CD4-positive, alpha-beta T cell treated with Interleukin-17A for 4 hours (primary cell): ENCODE measurements at regions not wholly inside any gene's neighbourhood (a gene's known extent, or its start where the extent isn't known, plus 50 kb on each side); places are given as distances from the start of the nearest gene placed in this dataset.

Experiments used
- DNase-seq: peaks from one replicate; pipeline ENCODE4 v3.0.0-alpha.2; 2020; ENCODE audit warnings: mixed read lengths

- peak; percentile 78 for DNase-seq
These were observed 73.4 kb upstream of the UBL3 start for GRCh38 chr13:29923554-29924481.

- DNase-seq = no peak
These were observed 72.5 kb upstream of the UBL3 start for GRCh38 chr13:29922896-29923295.

GRCh38 chr13:29922281-29922821 lies 71.9 kb upstream of the UBL3 start:
- no peak for DNase-seq

- no peak for DNase-seq
These were observed 71.1 kb upstream of the UBL3 start for GRCh38 chr13:29921542-29921941.

GRCh38 chr13:29920025-29920643 lies 69.7 kb upstream of the UBL3 start:
- no peak for DNase-seq

GRCh38 chr13:29918845-29919244 lies 68.4 kb upstream of the UBL3 start:
- DNase-seq = no peak

- no peak for DNase-seq
These were observed 67.2 kb upstream of the UBL3 start for GRCh38 chr13:29917650-29918049.

DNA sequence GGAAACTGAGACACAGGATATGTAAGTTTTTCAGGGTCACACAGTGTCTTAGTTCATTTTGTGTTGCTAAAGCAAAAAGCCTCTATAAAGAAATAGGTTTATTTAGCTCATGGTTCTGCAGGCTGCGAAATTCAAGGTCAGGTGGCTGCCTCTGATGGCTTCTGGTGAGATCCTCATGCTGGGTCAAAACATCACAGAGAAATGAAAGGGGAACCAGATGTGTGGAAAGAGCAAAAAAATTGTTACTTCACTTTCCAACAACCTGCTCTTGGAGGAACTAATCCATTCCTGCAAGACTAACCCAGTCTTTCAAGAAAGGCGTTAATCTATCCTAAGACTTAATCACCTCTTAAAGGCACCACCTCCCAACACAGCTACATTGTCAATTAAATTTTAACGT lies 64.2 kb upstream of the UBL3 start:
- DNase-seq = no peak

DNA sequence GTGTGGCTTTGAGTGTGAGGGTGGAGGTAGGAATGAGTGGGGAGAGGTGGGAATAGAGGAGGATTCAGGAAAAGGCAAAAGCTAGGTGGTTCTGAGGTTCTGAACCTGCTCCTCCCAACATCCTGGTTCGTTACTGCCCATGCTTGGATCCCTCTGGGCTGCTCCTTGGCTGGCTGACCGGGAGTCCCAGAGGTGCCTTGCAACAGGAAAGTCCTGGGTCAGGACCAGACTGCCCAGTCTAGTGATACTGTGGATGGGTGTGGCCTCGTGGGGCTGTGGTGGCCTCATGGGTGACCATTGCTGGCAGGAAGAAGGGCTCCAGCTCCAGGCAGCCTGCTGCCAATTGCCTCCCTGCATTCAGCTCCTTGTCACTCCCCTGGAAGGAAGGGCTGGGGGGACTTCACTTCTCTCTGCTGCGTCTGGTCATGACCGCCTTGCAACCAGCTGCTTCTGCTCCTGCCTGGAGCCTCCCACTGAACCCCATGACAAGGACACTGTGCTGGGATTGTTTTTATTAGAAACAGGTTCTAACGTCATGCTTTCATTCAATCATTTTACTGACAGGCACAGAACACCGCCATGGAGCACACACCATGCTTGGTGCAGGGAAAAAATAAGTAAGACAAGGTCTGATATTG lies 61.5 kb upstream of the UBL3 start:
- no peak for DNase-seq

DNA sequence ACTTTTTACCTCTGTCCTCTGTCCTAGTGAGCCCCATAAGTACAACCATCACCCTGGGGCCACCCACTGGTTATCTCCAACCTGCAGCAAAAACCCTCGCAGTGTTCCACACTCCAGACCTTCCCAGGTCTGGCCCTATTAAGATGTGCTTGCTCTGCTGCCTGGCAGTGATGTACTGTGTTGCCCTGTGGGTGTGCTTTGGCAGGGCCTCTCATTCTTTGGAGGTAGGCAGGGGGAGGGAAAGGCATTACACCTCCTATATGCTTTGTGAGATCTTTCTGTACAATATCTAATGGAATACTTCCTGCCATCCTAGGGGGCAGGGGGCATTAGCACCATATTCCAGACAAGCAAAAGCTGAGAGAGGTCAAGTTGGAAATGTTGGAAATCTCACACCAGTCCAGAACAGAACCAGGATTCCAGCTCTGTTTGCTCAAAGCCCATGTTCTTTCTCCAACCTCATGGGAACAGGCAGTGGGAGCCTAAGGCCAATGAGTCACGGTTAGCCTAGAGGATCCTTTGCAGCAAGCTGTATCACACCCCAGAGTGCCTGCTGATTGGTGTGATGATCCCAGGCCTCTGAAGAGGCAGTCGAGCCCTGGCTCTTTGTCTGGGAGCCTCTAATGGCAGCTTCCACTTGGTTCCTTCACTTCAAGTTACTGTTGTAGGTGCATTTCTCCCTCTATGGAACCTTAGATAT lies 59.7 kb upstream of the UBL3 start:
- no peak for DNase-seq

DNA sequence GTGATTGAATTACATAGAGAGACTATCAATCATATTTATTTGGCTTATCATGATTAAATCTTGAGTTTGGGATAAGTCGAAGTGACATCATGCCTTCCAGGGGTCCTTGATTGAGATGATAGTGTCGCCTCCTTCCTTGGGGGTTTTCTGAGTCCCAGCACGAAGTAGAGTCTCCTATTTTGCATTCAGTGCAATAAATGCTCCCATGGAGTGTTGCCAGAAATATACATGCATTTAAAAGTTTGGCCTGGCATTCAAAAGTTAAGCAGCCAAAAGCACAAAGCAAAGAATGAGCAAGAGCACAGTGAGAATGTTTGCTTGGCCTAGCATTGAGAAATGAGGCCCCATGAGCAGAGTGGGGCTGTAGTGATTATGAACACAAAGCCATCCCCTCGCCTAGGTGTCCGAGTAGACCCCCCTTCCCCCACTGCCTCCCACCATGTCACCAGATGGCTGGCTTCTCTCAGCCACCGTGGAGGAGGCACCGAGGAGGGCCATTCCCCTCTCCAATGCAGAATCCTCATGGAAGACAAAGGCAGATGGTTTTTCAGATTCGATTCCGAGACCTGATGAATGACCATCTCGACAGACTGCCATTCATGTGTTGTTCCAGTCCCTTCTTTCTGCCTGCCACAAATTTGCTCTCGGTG lies 58.8 kb upstream of the UBL3 start:
- no peak for DNase-seq

DNA sequence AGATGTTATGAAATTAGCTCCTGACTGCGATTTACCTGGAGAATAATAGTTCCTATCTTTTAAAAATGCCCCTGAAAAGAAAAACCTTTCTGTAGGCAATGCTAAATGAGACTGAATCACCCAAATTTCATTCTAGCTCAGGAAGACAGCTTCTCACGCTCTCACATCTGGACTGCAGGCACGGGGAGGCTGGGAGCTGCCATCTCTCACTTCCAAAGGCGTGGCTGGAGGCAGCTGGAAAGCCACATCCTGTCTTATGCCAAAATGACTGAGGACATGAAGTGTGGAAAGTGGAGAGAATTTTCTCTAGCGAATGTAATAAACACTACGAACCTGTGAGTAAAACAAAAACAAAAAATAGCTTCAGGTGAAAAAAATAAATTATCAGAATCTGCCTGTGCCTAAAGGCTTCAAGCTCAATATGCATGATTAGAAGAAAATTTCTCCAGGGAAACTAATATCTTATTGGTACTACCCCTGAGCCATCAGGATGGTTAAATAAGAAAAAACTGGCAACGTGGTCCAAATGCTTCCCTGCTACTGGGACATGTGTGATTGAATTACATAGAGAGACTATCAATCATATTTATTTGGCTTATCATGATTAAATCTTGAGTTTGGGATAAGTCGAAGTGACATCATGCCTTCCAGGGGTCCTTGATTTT lies 58.1 kb upstream of the UBL3 start:
- DNase-seq = no peak

DNA sequence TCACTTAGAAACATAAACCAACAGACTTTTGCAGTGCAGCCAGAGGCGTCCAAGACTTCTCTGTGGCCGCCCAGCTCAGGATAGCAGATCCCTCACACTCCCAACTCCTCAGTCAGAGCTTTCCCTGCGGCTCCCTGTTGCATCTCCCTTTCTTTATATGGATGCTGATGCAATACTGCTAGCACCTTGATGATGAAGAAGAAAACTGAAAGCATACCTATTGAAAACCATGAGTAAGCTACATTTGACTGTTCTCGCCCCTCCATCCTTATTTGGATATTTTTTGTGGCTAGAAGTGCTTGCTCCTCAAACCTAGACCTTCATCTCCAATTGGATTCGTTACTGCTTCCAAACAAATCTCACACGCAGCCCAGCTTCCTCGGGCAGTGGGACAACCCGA lies 57.3 kb upstream of the UBL3 start:
- DNase-seq = no peak

DNA sequence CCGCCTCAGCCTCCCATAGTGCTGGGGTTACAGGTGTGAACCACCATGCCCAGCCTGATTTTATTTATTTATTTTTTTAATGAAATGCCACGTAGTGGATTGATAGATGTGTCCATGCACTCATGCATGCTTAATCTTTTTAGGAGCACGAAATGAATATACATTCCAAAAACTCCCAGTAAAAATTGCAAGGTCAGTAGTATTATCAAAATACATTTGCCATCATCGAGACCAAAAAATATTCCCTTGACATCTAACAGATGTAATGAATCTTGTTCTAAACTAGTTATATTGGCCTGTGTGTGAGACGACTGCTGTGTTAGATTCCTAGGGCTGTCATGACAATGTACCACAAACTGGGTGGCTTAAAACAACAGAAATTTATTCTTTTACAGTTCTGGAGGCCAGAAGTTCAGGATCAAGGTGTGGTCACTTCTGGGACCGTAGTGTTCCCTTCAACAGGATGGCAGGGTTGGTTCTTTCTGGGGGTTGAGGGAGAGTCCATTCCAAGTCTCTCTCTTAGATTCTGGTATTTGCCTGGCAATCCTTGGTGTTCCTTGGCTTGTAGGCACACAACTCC lies 56.1 kb upstream of the UBL3 start:
- no peak for DNase-seq

- DNase-seq = no peak
These were observed 55.4 kb upstream of the UBL3 start for GRCh38 chr13:29905845-29906244.

GRCh38 chr13:29903996-29904395 lies 53.6 kb upstream of the UBL3 start:
- no peak for DNase-seq

- no peak for DNase-seq
These were observed 53.1 kb upstream of the UBL3 start for GRCh38 chr13:29903543-29903942.

GRCh38 chr13:29902632-29903305 lies 52.4 kb upstream of the UBL3 start:
- DNase-seq = no peak

- peak; percentile 51 for DNase-seq
These were observed 51.6 kb upstream of the UBL3 start for GRCh38 chr13:29901710-29902631.
